Limb (tissue), 2 donors: ENCODE measurements at regions not wholly inside any gene's neighbourhood (a gene's known extent, or its start where the extent isn't known, plus 50 kb on each side); places are given as distances from the start of the nearest gene placed in this dataset.

ENCODE experiments used
- DNase-seq, 2 donors: peaks; one replicate each; pipeline ENCODE4 v3.0.0-alpha.2; 2016; ENCODE audit errors: extremely low spot score in 2 of 2

- no peak for DNase-seq
These were observed 337.0 kb downstream of the BRD1 start for GRCh38 chr22:49490692-49491091.

DNA sequence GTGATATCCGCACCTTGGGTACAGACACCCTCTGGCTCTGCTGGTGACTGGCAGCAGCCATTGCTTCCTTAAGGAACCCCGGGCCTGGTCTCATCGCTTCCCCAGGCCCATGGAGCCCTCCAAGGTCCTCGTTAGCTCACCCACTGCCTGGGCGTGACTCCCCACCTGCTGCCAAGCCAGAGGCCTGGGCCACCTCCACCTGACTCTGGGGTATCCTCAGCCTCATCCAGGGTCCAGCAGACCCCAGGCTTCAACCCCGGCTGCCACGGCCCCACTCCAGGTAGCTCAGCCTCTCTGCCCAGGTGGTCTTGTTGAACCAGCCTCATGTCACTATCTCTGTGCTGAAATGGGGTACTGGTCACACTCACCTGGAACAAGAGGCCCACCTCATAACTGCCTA, 337.9 kb downstream of the BRD1 start:
- no peak for DNase-seq

DNA sequence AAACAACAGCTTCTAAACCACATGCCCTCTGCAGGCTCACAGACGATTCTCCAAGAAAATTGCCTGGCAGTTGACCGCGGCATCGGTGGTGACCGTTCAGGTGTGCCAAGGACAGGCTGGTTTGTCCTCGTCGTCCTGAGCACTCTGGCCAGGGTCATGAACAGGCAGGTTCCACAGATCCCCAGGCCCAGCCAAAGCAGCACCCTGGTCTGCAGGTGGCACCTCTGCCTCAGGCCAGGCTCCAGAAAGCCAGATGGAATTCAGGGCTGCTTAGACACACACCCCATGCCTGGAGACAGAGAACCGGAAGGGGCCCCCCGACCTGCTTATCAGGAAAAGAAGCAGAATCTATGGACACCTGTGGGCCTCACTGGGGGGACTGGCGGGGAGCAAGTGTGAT, 338.7 kb downstream of the BRD1 start:
- no peak for DNase-seq

DNA sequence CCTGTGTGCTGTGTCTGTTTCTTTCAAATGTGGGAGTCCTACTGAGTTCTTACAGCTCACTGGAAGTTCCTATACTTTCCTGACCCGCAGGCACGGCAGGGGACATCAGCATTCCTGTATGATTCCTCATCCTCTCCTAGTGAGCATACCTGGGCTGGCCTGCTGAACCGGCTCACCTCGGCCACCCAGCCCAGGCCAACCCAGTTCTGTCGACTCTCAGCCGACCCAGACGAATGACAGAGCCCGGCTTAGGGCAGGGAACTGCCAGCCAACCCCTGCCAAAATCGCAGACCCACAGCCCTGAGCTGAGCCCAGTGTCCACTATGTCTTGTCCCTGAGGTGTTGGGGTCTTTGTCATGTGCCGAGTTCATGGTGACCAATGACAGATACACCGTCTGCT, 339.7 kb downstream of the BRD1 start:
- DNase-seq = no peak

- no peak for DNase-seq
These were observed 341.4 kb downstream of the BRD1 start for GRCh38 chr22:49486225-49486624.

DNA sequence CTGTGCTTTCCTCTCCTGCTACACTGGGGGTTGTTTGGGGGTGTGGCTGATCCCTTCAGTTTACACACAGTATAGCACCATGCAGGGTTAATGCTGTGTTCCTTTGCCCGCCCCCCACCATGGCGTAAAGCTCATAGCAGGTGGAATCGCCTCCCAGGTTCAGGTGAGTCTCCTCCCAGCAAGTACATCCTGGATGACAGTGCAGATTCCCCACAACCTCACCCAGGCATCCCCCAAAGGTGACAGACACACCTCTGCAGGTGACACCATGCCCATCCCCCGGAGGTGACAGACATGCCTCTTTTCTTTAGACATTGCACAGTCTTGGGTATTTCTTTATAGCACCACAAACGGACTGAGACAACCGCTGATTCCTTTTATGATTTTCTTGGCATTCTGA, 343.7 kb downstream of the BRD1 start:
- DNase-seq = no peak

- no peak for DNase-seq
These were observed 344.3 kb downstream of the BRD1 start for GRCh38 chr22:49483281-49483870.

- no peak for DNase-seq
These were observed 344.9 kb downstream of the BRD1 start for GRCh38 chr22:49482811-49483210.

GRCh38 chr22:49481659-49482399, 345.8 kb downstream of the BRD1 start:
- peak in 1 of 2 donors; percentile 3 for DNase-seq

- no peak for DNase-seq
These were observed 346.6 kb downstream of the BRD1 start for GRCh38 chr22:49480896-49481658.

GRCh38 chr22:49480331-49480730, 347.3 kb downstream of the BRD1 start:
- no peak for DNase-seq

DNA sequence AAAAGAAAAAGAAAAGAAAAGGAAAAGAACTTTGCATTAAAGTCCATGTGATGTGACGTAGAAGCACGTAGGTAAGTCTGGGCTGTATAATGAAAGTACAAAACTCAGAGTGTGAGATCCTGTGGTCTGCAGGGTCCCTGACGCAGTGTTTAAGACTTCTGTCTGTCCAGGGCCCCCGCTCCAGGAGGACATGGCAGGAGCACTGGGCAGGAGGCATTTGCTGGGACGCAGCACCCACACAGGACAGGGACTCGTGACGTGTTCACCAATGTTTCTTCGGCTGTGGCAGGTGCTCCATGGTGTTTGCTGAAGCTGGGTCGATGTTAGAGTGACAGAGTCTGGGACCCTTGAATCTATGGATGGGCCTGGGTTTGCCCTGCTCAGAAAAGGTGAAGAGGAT, 348.1 kb downstream of the BRD1 start:
- DNase-seq = no peak

DNA sequence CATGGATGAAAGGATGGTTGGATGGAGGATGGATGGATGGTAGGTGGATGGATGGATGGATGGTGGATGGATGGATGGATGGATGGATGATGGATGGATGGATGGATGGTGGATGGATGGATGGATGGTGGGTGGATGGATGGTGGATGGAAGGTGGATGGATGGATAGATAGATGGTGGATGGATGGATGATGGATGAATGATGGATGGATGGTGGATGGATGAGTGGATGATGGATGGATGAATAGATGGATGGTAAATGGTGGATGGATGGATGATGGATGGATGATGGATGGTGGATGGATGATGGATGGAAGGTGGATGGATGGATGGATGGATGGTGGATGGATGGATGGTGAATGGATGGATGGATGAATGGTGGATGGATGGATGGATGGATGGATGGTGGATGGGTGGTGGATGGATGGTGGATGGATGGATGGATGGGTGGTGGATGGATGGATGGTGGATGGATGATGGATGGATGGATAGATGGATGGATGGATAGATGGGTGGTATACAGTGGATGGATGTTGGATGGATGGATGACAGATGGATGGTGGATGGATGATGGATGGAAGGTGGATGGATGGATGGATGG, 350.8 kb downstream of the BRD1 start:
- DNase-seq = no peak

DNA sequence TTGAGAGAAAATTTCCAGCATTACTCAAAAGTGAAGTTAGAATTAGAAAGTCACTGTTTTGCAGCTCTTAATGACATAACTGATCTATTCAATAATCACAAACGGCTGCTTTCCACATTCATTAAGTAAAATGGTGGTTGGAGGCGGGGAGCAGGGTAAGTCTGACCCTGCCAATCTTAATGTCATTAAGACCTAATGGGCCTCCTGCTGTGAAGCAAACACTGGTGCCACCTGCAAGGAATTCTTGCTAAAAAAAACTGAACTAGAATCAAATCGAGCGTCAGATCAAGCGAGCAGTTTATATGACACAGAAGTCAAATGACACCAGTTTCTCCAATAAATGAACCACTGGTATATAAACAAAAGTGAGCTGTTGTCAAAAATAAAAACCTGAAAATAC, 351.5 kb downstream of the BRD1 start:
- no peak for DNase-seq

DNA sequence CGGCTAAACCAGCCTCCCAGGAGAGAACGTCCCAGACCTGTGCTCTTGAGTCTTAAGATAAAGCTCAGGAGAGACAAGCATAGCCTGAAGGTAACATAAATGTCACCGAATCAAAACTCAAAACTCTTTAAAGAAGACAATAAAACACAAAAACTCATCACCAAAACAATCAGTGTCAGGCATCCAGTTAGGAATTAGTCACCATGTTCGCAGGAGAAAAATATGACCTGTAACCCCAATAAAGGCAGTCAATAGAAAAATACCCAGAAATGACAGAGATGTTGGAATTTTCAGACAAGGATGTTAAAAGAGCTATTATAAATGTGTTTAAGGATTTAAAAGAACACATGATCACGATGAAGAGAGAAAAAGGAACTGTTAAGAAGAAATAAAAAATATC, 352.4 kb downstream of the BRD1 start:
- no peak for DNase-seq

GRCh38 chr22:49473286-49473685, 354.4 kb downstream of the BRD1 start:
- no peak for DNase-seq

- DNase-seq = no peak
These were observed 356.8 kb downstream of the BRD1 start for GRCh38 chr22:49470741-49471503.

DNA sequence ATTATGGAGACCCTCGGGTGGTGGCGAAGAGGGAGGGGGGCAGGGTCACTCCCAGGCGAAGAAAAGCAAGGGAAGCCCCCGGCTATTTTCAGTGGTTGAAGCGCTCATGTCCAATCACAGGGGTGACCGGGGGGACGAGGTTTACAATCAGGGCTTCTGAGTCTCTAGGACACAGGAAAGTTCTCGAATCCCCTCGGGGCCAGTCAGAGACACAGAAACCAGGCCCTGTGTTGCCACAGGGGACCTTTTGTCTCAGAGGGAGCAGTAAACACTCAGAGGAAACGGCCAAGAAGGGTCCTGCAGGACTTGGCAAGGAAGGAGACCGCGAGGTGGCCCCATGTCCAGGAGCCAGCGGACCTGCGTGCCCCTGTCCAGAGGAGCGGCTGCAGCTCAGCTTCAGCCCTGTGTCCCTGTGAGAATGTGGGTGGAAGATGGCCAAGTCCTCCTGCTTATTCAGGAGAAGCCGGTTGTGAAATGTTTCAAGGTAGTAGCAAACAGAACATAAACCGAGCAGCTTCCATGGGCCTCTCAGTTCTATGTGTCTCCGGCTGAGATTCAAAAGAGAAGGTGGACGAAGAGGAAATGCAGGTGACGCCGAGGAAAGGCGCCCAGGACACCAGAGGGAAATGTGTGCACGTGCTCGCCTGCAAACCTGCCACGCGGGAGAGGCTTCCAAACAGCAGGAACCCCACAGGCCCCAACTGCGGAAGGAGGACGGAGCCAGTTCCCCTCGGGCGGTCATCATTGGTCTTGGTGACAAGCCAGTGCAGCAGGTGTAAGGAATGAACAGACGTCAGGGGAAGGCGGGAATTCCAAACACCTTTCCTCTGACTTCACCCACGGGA, 357.6 kb downstream of the BRD1 start:
- DNase-seq = no peak

DNA sequence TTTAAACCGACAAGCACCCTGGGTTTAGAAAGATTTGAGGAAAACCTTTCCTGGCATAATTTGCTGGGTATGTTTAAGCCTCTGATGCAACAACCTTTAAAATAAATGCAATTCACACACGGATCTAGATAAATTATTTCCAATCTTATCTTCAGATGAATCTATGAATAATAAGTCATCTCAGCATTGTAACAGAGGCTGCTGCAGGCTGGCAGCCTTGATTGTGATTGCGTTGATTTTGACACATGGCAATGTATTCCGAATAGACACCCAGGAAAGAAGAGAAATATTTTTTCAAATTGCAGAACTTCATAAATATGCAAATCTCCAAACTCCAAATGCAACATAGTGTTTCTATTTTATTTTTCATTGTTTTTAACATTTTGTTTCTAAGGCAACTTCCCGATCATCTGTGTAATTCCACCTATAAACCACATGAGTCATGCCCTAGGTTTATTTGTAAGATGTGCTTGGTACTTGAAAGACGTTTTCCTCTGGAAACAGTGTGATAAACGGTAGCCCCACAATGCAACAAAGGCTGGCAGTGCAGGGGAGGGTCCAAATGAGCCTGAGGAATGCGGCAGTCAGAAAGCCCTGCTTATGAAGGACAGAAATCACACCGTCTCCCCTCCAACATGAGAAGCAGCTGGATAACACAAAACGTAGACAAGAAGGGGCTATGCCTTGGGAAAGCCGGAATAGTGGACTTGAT, 359.0 kb downstream of the BRD1 start:
- DNase-seq = no peak
